ENCODE measurements at regions not wholly inside any gene's neighbourhood (a gene's known extent, or its start where the extent isn't known, plus 50 kb on each side); places are given as distances from the start of the nearest gene placed in this dataset.
"Not testable (repeated sequence)": the region's sequence is repeated elsewhere in the genome, so short reads cannot be mapped to it uniquely, and the experiment has no call there.

- DNase-seq = not testable (repeated sequence)
Observed at GRCh38 chr5:177664737-177665136, 64.8 kb downstream of the B4GALT7 start.

- DNase-seq = not testable (repeated sequence)
Observed at GRCh38 chr5:177665172-177665571, 65.2 kb downstream of the B4GALT7 start.

- not testable (repeated sequence) for DNase-seq
Observed at GRCh38 chr5:177665960-177666359, 66.0 kb downstream of the B4GALT7 start.

GRCh38 chr5:177671035-177671754 is 71.3 kb downstream of the B4GALT7 start:
- DNase-seq = not testable (repeated sequence)

GRCh38 chr5:177671755-177672690 is 72.1 kb downstream of the B4GALT7 start:
- DNase-seq = peak; percentile 69
